IPS DF 4.7 (cell line): ENCODE measurements at regions not wholly inside any gene's neighbourhood (a gene's known extent, or its start where the extent isn't known, plus 50 kb on each side); places are given as distances from the start of the nearest gene placed in this dataset.

ENCODE experiments used
- DNase-seq: peaks from one replicate; pipeline ENCODE4 v3.0.0-alpha.2; 2013; ENCODE audit warnings: low spot score; ENCODE audit errors: extremely low read depth

- no peak for DNase-seq
Observed at GRCh38 chr16:8375232-8375587, 215.1 kb downstream of the TMEM114 start.

DNA sequence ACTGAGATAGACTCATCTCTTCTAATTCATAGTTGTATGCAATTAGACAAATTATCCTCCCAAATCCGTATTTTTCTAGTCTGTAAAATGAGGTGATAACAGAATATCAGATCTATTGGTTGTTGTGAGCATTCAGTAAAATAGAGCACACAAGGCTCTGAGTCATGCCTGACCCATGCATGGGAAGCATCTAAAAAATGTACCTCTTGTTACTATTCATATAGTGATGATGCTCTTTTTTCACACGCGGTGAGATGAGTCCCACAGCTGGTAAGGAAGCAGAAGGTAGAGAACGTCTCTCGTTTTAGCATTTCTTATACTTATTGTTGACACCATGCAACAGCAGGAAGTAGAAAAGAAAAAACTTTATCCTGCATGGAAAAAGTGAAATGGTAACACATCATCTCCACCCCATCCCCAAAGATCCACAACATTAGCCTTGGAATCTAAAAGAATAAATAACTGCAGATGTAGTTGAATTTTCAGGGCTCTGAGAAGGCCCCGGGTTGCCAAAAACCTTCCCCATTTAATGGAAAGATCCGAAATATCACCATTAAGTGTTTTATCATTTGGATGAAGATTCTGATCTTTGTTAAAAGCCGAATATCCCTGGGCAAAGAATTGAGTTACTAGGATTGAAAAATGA is 215.6 kb downstream of the TMEM114 start:
- DNase-seq, result no peak

- DNase-seq, result no peak
Observed at GRCh38 chr16:8373676-8374431, 216.5 kb downstream of the TMEM114 start.

DNA sequence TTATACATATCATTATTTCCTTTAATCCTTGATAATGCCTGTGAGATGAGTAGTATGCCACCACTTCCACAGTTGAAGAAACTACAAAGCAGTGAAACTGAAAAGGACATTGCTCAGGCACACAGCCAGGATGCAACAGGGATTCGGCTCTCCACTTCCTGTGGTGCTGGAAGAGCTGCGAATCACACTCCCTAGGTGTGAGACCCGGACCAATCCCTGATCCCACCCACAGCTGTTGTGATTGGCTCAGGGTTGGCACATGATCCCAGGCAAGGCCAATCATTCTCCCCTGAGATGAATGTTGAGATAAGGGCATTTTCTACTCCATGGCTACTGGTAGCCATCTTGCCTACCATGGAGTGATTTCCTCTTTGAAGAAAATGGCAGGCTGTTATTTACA is 218.2 kb downstream of the TMEM114 start:
- no peak for DNase-seq

DNA sequence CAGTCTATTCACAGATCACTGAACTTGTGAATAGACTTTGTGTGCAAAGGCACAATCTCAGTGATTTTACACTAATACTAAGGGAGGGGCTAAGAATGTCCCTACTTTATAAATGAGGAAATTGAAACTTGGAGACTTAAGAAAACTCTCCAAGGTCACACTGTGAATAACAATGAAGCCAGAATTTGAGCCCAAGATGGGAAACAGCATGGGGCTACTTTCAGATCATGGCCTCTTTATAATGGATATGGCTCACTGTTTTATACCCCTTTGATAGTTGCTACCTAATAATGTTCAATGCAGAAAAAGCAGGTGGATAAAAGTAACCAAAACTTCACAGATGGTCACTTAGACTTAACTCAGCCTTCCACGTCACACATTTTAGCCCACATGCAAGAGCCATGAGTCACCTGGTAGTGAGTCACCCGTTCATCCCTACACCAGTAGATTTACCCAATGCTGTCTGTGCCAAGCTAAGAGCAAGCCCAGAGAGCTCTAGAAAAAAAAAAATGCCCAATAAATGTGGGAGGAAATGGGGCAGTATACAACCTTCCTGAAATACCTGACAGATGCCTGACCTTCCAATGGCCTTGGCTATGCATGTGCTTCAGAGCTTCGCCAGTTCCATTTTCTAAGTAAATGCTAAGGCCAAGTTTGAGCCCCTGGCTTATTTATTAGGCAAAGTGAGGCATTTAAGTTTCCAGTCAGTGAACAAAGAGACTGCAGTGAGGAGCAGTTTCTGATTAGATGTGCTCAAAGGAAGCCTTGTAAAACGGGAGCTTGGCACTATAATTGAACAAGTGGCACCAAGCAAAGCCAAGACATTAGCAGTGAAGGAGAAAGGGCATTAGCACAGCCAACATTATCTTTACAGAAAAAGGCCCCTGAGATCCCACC is 219.7 kb downstream of the TMEM114 start:
- no peak for DNase-seq

DNA sequence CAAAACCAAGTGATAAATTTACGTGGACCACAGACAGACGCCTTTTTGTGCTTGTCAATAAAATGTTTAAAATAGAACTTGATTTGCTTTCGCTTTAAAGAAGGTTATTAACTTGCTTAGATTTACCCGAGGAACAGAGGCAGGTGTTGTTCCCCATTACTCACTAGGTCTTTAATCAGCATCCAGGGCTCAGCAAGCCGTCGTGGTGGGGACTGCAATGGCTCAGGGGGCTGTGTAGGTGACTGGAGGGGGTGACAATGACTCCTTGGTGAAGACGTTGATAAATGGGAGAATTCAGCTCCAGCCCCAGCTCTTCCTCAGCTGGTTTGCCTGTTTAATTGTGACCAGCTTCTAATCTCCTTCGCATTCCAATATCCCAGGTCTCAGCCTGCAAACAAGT is 231.4 kb downstream of the TMEM114 start:
- no peak for DNase-seq

DNA sequence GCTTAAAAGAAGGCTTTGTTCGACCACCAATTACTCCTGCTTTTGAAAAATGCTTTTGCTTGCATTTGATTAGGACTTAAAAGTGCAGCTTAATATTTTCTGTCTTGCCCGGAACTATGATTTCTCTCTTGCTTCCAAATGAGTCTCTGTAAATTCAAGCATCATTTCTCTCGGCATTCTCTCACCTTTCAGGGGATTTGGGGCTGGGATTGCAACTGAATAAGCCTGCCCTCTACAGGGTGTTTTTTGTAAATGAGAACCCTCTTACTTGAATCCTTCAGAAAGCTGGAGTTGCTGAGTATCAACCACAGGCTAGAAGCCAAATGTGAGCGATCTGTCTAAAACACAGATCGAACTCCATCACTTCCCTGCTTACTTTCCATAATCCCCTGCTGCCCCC is 234.6 kb downstream of the TMEM114 start:
- no peak for DNase-seq

DNA sequence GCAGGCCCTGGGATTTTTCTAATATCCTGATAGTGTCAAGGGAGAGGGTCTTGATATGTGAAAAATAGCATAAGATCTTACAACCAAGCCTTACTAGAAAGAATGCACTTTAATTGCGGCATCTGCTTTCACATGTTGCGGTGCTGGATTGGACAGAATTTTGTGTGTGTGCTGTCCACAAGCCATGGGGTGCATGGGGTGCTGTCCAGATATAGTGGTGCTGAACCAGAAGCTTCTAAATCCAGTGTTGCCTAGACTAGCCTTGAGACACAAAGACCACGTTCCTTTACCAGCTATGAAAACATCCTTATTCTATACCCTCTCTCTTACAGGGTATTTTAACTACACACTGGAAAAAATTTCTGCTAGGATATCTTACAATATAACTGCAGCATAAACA is 244.0 kb downstream of the TMEM114 start:
- no peak for DNase-seq

DNA sequence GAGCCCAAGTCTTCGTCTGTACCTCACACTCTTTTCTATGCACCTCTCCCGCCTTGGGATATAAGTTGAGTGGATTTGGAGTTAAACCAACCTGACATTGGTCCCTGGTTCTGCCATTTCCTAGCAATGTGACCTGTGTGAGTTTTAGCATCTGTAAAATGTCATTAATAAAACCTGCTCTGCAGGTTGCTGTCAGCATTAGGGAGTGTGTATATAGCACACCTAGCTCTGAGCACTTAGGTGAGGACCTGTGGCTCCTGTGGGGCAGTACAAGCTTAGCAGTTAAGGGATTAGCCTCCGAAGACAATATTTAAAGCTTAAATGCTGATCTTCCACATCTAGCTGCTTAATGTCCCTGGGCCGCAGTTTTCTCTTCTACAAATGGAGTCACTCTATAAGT is 248.0 kb downstream of the TMEM114 start:
- no peak for DNase-seq

DNA sequence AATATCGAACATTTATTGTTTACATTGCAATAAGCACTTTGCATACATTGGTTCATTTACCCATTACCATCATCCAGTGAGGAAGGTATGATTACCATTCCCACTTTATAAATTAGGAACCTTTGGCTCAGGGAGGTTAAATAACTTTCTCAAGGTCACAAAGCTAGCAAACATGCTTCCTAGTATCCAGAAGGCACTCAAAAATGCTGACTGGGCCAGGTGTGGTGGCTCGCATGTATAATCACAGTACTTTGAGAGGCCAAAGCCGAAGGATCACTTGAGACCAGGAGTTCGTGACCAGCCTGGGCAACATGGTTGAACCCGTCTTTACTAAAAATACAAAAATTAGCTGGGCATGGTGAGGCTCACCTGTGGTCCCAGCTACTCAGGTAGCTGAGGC is 259.6 kb downstream of the TMEM114 start:
- DNase-seq, result no peak

DNA sequence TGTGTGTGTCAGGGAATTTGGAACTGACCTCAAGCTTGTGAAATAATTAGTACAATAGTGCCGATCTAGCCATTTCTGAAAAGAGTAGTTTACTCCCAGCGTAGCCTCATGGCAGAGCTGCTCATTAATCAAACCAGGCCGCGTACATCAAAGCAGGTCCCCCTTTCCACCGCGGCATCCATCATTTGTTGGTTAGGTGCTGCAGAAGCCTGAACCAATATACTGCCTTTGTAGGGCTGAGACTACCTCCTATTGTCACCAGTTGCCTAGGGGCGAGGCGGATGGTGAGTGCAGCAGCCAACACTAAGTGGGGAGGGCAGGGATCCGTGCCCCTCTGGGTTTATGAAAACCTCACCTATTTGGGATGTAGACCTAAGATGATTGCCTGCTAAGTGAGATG is 264.1 kb downstream of the TMEM114 start:
- DNase-seq, result no peak

DNA sequence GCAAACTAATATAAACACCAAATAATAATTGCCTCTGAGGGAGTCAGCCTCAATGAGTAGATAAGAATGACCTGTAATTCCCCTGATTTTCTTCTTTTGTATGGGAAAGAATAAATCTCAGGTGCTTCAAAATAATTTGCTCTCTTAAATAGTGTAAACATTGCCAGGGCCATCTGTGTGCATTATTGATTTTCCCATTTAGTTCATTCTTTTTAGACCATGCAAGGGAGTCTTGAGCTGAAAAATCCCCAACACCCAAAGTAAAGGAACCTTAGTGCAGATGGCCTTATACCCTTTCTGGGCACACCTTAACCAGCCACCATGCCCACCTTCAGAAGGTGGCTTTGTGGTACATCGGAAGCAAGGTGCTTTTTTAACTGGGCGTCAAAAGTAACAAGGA is 267.2 kb downstream of the TMEM114 start:
- no peak for DNase-seq

DNA sequence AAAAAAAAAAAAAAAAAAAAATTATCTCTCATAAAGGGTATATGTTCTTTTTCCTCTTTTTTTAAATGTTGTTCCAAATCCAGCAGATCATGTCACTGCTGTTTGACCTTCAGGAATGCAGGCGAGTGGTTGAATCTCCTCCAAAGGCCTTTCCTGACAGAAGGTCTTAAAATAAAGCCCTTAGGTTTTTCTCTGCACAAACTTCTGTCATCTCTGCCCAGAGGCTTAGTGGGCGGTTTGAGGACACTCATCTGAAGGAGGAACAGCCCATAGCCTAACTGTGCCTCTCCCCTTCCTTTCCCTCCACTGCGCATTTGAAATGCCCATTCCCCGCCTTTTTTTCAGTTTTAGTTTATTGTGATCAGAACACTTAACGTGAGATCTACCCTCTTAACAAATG is 270.2 kb downstream of the TMEM114 start:
- DNase-seq, result no peak

DNA sequence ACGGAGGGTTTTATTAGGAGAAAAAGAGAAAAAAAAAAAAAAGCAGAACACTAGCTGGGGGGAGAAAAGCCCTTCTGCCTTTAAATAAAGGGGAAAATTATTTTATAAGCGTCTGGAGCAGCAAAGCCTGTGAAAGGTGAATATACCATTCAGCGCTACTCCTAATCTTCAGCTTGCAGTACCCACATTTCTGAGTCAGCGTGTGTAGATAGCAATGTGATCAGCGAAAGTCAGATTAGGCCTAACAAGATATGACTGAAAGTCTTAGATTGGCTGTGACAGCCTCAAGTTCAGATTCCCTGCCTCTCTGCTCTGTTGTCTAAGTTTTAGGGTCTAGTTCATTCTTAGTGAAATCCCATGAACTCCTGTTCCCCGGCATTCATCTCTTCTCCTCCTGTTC is 279.5 kb downstream of the TMEM114 start:
- no peak for DNase-seq

- DNase-seq, result no peak
Observed at GRCh38 chr16:8310323-8310722, 280.0 kb downstream of the TMEM114 start.

DNA sequence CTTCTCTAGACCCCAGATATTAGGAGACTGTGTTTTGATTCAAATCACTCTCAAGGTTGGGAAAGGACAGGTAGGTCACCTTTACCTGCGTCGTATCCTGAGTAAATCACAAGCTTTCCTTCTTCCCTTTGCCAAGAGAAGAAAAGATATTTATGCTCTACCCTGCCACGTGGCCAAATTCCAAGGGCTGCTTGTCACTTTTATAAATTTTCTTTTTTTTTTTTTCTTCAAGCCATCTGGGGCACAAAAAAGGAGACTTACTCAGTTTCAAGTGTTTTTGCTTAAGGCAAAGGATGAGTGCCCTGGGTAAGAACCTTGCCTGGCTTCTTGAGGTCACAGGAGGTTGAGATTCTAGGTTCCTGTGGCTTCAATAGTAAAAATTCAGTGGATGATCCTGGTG is 285.1 kb downstream of the TMEM114 start:
- DNase-seq, result no peak

- no peak for DNase-seq
Observed at GRCh38 chr16:8299635-8300034, 290.7 kb downstream of the TMEM114 start.

DNA sequence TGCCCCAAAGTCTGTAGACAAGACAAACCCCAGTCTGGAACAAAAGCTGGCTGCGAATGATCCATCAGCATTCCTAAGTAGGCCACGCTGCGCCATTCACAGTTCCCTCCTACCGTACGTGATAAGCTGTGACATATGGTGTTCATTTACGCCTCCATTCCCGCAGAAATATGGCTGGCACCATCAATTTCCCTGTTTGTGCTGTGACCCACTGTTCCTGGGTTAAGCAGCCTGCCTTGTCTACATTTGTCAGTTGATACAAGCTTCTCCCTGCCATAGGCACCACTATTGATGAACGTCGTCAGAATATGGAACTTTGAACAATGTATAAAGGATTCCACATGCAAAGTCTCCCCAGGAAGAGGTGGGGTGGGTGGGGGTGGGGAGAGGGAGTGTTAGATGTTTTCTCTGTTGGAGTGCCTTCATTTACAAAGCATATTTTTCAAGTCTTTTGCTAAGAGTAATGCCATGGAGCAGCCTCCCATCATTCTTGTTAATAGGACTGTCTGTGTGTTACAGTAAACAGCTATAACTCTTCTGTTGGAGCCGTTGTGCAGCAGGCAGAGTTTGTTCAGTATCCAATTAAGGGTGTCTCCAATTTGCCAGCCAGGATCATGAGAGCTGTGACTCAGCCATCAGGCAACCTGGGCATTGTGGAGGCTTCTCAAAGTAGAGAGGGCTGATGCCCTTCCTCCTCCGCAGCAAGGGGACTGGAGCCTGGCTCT is 294.6 kb downstream of the TMEM114 start:
- no peak for DNase-seq

DNA sequence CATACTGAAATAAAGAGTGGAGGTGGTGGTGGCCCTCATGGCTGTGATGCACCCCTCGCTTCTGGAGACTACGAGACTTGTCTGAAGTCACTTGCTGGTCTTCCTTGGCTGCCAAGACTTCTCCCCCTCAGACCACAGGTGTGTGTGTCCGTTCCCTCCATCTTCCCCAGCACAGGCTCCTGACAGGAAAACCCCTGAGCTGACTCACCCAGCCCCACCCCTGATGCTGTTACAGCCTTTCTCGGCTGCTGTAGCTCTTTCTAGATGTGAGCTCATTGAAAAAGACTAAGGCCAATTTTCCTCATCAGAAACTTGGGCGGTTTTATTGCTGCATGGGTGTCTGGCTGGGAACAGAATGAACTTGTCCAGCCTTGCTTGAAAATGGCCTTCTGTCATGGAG is 296.9 kb downstream of the TMEM114 start:
- no peak for DNase-seq

GRCh38 chr16:8292271-8292670 is 298.0 kb downstream of the TMEM114 start:
- DNase-seq, result no peak

- DNase-seq, result no peak
Observed at GRCh38 chr16:8286348-8286747, 304.0 kb downstream of the TMEM114 start.

DNA sequence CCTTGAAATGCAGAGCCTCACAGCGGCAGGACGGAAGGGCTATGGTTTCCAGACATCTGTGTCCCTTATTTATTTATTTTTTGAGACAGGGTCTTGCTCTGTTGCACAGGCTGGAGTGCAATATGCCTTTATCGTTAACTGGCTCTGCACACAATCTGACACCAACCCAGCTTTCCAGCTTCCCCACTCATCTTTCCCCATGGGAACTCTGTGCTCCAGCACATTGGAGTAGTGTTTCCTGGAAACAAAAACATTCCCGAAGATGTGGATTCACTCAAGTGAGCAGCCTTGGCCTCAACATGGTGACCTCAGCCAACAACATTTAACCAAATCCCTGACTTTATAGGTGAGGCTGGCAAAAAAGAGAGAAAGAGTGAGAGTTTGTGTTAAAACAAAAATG is 307.1 kb downstream of the TMEM114 start:
- DNase-seq, result no peak
